Muscle of arm (tissue), 1 donor: ENCODE measurements at regions not wholly inside any gene's neighbourhood (a gene's known extent, or its start where the extent isn't known, plus 50 kb on each side); places are given as distances from the start of the nearest gene placed in this dataset.

ENCODE experiments used
- DNase-seq: peaks from one replicate; pipeline ENCODE4 v3.0.0-alpha.2; 2013

DNA sequence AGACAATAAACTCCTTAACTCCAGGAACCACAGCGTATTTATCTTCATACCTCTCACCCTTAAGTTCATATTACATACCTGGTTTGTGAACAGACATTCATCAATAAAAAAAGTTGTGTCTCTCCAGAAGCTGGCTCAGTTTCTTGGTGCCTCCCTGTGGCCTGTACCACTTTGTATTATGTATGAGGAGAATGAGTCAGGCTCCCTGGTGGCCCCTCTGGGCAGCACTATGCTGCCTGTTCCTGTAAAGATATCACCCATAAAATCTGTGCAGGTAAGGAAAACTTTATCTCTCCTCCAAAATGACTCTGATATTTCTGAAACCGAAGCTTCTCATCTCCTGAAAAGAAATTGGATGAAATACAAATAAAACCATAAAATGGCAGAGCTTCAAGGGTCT is 198.4 kb upstream of the NT5C1B start:
- no peak for DNase-seq

DNA sequence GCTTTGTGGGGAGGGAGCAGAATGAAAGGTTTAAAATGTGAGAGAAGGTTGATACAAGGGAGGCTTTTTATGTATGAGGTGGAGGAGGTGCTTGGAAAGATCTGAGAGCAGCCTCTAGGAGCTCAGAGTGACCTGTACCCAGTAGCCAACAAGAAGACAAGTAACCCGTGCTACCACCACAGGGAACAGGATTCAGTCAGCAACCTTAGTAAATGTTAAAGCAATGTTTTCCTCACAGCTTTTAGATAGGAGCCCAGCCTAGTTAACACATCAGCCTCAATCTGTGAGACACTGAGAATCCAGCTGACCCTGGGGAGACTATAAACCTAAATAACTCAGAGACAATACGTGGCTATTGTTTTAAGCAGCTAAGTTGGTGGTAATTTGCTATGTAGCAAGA is 194.9 kb upstream of the NT5C1B start:
- DNase-seq: no peak

DNA sequence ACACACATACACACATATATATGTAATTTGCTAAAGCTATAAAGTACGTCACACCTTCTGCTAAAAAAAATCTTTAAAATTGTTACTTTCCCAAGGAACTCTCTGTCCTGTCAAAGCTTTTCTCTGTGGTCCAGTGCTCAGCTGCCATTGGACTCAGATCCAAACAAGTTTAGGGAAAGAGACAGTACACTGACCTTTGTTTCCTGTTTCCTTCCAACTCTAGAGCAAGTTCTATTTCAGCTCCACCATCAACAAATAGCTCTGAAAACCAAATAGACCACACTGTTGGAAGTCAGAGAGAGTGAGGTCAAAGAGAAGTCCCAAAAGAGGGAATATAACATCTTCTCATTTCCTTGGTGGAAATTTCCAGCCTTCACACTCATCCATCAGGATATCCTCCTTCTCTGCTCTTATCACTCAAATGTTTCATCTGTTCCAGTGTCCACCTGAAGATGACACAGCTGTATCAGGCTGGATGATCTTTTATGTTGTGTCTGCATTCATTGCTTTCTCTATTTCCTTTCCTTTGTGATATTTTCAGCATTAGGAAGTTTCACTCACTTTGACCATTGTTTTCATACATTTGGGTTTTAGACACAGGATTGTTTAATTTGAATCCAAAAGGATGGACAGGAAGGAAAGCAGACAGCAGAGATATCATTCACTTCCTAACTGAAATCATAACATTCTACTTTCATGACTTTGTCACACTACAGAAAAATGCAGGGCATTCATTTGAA is 192.3 kb upstream of the NT5C1B start:
- no peak for DNase-seq

DNA sequence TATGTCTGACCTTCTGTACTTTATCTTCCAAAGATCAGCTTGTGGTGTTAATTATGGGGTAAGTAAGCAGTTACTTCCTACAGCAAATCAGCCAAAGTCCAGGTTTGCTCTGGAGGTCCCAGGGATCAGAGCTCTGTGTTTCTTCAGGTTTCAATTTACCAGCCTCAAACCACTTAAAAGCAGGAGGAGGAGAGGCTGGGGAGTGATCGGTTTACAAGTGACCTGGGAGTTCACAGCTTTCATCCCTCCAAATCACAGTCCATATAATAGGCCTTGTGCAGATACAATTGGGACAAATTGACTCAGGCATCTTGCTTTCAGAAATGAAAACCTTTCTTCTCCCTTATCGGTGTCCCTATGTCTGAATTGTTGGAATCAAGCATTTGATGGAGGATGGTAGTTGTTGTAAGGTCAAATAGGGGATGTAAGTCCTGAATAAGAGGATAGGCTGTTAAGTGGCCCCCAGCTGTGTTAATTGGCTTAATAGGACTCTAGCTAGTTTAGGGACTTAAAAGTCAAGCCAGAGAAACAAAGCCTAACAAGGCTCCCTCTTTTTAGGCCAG is 188.0 kb upstream of the NT5C1B start:
- no peak for DNase-seq

DNA sequence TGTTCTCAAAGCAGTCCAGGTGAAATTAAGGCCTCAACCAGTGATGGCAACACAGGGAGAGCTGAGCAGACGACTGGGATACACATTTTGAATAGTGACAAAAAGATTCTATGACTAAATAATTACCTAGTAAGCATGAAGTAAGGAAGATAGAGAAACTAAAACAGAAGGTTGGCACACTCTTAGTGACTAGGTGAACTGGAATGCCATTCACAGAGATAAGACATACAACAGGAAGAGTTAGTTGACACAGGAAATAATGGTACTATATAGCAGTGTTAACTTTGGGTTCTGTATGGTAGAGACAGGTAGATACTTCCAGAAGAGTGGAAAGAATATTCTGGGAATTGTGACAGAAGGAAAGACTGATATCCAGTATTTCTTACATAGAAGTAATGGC is 181.8 kb upstream of the NT5C1B start:
- no peak for DNase-seq

DNA sequence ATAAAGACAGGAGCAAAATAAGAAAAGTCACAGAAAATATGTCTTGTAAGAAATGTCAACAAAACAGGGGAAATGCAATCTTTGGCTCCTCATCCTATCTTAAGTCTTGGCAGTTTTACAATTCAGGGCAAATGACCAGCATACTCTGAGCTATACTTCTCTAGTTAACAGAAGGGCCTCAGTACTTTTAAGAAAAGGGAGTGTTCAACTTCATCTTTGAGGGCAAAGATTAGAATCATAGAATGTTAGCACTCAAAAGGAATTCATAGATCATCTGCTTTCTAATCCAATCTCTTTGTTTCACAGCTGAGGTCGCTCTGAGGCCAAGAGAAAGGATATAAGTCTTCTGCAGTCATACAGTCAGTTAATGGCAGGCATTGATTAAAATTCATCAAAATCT is 174.0 kb upstream of the NT5C1B start:
- DNase-seq: no peak

DNA sequence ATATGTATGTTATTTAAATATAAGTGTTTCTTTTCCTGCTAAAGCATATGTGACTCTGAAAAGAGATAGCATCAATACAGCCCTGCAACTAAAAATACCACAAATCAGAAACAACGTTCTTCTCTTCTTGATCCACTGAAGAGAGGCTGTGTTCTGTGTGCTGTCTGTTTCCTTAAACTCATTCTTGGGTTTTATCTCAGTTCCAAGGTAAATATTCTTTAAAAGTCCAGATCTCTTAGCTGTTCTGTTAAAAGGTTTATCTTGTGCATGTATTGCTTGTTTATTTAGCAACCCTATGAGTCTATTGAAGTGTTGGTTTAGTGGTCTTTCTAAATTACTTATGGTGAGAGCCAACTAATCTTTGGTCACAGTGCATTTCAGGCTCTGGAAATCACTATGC is 173.3 kb upstream of the NT5C1B start:
- DNase-seq: no peak

DNA sequence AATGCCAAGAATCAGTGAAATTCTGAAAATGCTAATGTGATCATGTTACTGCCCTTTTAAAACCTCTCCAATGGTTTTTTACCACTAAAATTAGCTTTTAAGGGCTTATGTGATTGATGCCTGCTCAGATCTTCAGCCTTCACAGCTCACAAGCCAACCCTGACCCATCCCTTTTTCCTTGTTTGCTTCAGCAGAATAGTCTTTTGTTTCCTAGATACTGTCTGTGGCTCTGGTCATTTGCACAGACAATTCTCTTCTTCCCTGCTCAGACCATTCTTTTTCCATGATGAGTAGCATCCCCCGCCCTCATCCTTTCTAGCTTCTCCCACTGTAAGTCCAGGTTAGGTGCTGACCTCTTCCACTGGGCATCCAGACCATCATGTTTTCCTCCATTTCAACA is 164.9 kb upstream of the NT5C1B start:
- DNase-seq: no peak

DNA sequence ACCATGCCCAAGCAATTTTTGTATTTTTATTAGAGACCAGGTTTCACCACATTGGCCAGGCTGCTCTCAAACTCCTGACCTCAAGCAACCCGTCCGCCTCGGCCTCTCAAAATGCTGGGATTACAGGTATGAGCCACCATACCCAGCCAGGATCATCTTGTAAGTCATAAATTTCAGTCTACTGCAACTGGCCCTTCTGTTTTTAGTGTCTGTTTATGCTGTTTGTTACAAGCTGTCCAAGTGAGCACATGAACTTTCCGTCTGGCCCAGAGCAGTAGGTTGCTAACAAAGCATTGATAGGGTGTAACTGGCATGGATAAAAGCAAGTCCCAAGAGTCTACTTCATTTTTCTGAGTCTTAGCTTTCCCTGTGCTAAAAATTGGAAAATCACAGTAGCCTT is 164.4 kb upstream of the NT5C1B start:
- no peak for DNase-seq

DNA sequence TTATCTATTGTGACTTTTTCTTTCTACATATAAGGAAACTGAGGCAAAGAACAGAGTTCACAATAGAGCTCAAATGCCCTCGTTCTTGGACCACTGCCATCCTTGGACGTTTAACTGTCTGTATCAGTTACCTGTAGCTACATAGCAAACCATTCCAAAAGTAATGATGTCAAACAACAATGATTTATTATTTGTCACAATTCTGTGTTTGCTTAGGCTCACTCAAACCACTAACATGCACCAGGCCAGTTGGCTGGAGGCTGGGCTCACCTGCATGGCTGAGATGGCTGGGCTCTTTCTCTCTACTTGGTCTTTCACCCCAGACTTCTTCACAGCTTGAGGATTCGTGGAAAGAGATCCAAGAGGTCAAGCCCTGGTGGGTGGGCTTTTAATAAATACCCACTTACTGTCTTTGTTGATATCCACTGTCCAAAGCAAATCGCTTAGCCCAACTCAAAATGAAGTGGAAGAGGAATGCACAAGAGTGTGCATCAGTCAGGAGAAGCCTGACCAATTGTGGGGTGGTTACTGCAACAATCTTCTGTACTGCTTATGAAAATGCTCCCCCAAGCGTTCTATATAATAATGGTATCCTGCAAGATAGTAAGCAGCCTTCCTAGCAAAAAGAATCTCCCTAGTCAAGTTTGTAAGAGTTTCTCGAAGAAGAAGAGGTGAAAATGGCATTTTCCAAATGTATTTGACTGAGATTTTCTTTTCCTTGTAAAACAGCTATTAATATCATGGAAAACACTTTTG is 163.5 kb upstream of the NT5C1B start:
- no peak for DNase-seq

DNA sequence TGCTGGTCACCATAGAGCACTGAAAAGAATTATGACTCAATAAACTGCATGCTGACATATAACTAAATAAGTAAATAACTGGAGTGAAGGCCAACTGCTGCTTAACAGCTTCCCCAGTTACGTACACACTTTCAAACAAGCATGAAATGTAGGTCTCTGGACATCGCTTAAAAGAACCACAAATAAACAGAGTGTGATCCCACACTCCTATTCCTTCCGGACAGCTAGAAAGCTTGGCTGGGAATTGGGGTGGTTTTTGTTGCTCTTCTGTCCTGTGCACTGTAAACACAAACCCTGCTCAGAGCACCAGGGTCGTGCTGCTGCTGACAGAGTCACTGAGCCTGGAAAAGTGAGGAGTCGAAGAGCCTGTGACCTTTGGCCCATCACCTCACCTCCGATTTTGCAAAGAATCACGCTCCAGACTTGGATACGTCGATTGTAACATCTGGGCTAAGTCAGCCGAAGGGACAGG is 162.7 kb upstream of the NT5C1B start:
- DNase-seq: peak; percentile 36

DNA sequence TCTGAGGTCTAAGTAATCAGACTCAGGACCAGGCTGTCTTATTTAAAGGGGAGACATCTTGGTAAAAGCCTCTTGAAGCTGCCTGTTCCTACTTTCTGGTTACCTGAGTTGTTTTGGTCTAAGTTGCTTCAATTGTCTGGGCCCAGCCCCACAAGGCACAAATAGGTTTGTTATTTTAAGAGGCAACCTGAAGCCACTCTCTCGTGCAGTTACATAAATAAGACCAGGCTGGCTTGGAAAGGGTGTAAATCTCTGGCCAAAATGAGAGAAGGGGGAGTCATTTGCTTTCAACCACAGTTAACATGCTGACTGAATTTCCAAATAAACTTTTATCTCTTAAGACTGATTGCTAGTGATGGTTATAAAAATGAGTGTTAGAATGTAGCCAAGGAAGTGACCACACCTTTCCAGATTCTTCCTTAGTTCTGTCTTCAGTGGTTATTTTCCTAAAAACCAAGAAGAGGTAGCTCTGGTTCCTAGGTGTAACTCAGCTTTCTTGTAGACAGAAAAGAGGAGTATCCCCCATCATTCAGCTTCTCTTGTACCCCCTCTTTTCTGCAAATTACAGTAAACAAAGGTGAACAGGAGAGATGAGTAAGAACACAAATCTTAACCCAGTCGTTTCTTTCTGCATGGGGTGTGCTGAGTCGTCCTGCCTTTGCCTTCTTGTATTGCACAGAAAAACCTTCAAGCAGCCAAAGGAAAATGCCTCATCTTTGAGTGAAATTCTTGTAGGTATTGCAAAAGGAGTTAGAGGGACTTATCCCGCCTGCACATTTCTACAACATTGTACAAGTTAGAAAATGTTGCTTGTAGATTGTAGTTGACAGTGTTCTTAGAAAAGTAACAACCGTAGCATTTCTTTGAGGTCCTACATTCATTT is 161.5 kb upstream of the NT5C1B start:
- DNase-seq: no peak

DNA sequence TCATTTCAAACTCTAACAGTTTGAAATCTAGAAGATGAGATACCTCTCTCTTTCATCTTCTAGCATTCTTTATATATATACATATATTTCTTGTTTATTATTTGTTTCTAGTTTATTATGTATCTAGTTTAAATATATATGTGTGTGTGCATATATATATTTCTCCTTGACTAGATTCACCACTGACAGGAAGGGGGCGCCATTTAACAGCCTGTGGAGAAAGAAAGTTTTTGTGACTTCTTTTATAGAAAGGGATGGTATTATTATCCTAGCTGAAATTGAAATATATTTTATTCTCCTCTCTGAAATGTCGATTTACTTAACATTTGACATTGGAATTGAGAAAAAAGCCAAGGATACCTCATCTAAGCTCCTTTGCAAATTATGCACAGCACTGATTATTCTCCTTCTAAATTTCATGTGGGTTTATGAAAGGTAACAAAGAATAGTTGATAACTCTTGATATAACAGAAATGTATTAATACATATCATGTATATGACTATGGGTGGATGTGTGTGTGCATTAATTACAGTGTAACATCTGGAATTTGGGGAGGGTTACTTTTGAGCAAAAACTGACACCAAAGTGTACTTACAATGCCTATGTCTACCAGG is 160.7 kb upstream of the NT5C1B start:
- DNase-seq: peak; percentile 77

DNA sequence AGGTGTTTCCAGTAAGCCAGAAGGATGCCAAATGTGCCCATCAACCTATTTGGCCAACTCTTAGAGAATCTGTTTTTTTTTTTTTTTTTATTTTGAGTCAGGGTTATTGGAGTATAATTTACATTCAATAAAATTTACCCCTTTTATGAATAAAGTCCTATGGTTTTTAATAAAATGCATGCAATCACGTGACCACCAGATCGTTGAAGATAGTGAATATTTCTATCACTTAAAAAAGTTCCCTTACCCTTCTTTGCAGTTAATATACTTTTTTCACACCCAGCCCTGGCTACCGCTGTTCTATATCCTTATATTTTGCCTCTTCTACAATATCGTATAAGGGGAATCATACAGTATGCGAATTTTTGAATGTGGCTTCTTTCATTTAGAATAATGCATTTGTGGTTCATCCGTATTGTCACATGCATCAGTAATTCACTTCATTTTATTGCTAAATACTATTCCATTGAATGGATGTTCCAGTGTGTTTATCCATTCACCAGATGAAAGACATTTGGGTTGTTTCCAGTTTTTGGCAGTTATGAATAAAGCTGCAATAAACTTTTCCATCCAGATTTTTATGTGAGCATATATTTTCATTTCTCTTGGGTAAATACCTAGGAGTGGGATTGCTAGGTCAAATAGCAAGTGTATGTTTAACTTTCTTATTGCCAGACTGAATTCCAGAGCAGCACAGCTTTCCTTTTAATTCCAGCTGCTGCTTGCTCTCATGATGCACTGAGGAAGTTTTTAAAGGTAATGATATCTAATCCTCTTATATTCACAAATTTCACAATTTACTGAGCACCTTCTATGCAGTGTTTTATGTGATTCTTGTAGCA is 156.3 kb upstream of the NT5C1B start:
- DNase-seq: no peak

DNA sequence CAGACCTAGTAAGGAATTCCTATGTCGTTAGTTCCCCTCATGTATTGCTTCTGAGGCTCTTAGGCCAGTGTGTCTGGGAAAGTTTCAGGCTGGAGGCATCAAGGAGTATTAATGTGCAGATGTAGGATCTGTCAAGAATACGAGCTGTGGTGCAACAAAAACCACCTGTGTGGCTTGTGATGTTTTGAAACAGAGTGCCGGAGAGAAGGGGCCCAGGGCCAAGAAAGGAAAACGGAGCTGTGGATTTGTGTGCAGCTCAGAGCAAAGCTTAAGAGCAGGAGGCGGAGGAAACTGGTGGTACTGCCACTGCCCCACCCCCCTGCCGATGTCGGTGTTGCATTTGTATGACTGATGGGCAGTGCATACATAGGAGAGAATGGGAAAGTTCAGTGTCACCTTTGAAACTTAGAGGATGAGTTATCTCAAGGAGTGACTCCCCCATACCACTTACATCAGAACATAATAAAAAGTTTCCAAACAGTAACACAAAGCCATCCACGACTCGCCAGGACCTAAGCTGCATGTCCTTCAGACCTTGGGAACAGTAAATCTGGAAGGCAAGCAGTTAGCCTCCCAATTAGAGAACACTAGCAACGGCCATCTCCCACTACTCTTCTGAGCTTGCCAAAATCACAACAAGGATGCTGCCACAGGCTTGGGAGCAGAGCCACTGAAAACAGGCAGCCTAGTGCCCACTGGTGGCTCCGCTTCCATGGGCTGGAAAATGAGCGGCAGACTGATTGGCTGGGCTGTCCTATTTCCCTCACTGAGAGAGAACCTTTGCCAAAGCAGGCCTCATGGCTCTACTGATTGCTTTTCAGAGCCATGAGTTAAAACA is 152.7 kb upstream of the NT5C1B start:
- no peak for DNase-seq

DNA sequence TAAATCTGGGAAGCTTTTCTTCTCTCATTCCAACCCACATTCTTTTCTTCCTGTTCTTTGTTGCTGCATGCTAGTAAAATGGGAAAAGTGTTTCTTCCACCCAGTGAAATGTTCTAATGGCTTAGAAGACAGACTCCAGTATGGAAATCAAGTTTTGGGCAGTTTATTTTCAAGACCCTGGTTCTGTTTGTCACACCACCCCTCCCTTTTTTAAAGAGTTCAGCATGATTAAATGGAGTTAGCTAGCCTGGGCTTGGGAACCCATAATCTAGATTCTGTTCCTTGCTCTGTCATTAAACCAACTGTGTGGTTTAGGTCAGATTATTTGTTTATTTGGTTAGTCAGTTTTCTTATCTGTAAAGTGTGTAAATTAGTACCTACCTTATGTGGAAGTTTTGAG is 151.8 kb upstream of the NT5C1B start:
- no peak for DNase-seq

DNA sequence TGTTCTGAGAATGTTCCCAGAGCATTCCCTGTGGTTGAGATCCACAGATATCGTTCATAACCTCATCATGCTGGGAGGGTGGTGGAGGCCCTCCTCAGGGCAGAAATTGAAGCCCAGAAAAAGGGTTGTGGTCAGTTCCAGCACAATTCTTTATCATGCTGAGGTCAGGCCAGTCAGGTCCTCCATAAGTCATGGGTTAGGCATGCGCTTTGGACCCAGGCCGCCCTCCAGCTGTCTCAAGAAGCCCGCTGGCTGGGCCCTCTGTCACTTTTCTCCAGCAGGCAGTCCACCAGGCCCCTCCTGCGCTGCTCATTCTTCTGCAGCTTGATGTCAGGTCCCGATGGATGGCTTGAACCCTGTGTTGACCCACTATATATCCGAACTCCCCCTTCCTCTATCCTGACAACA is 151.1 kb upstream of the NT5C1B start:
- DNase-seq: peak; percentile 72

DNA sequence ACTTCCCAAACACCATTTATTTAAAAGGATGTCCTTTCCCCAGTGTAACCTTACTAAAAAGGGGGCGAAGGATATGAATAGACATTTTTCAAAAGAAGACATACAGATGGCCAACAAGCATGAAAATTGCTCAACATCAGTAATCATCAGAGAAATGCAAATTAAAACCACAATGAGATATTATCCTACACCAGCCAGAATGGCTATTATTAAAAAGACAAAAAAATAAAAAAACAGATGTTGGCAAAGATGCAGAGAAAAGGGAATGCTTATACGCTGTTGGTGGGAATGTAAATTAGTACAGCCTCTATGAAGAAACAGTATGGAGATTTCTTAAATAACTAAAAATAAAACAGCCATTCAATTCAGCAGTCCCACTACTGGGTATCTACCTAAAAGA is 142.3 kb upstream of the NT5C1B start:
- DNase-seq: no peak

DNA sequence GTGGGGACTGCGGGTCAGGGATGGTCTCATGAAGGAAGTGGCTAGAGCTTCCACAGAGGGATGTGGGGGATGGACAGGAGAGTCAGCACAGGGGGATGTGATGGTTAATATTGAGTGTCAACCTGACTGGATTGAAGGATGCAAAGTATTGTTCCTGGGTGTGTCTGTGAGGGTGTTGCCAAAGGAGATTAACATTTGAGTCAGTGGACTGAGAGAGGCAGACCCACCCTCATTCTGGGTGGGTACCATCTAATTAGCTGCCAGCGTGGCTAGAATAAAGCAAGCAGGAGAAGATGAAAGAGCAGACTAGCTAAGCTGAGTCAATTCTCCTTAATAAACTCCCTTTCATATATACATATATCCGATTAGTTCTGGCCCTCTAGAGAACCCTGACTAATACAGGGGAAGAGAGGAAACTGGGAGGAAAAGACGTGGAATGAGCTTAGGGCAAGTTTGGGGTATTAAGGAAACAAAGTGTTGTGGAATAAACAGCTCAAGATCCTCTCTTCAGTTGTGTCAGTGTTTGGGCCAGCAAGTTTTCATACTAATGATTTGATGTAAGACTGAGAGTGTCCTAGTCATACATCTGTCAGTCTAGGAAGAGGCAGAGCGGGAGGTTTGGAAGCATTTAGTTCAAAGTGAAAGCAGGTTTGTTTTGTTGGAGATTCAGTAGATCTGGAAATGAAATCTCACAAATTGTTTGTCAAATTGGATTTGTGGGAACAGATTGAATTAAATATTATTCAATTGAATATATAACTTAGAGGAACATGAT is 135.2 kb upstream of the NT5C1B start:
- no peak for DNase-seq
